ENCODE measurements at regions not wholly inside any gene's neighbourhood (a gene's known extent, or its start where the extent isn't known, plus 50 kb on each side); places are given as distances from the start of the nearest gene placed in this dataset.

DNA sequence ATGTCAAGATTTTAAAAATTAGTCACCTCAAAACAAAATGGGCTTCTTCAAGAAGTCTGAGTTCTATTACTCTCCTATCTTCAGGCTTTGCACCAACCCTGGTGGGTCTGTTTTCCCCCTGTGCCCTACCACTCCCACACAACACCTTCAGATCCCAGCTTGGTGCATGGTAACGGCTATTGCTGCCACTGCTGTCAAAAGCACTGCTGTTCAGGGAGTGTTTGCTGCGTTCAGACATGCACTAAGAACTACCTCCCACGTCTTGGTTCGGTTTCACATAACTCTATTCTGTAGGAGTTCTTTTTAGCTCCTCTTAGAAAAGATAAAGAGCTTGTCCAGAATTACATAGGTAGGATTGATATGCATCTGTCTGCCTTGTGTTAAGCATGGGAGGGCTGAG is 799.2 kb downstream of the NR2F2 start:
- no peak for DNase-seq

DNA sequence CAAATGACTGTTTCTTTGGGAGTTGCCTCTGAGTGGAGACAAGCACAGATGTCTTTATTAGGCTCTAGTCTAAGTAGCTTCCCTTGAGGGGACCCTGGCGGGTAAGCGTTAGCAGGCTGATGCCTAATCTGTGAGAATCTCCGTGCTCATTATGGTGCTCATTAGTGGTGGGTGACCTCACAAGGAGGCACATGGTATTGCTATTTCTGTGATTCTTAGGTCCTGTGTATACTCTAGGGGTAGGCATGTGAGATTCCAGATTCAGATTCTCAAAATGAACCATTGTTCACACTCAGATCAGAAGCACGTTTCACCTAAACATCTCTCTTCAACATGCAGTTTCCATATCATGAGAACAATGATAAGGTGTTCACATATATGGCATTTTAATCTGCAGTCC is 809.7 kb downstream of the NR2F2 start:
- no peak for DNase-seq

DNA sequence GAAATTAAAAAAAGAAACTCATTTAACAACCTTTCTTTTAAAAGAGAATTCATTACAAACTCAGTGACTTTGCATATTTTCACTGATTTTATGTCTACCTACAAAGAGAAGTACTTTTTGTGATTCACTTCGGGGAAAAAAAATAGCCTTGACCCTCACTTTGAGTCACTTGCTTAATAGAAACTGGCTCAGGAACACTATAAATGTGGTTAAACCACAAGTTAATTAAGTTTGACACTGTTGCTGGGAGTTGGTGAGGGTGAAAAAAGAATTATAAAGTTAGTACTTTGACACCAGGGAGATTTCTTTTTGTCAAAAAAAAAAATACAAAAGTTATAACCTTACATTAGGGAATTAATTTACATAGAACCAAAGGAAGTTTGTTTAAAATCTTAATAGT is 810.9 kb downstream of the NR2F2 start:
- no peak for DNase-seq

DNA sequence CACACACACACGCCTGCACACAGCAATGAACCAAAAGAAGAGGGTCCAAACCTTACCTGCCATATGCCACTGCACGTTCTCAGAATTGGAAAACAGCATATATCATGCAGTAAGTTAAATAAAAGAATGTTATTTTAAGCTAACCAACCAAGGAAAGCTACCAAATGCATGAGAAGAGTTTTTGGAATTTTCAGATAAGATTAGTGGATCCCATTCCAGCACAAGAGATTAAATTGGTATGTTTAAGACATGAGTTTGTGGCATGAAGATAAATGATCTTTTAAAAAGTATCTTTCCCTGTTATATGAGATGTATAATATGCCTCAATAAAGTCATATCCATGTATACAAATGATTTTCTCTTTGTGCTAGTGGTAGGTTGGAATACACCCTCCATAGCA is 811.4 kb downstream of the NR2F2 start:
- DNase-seq = no peak

DNA sequence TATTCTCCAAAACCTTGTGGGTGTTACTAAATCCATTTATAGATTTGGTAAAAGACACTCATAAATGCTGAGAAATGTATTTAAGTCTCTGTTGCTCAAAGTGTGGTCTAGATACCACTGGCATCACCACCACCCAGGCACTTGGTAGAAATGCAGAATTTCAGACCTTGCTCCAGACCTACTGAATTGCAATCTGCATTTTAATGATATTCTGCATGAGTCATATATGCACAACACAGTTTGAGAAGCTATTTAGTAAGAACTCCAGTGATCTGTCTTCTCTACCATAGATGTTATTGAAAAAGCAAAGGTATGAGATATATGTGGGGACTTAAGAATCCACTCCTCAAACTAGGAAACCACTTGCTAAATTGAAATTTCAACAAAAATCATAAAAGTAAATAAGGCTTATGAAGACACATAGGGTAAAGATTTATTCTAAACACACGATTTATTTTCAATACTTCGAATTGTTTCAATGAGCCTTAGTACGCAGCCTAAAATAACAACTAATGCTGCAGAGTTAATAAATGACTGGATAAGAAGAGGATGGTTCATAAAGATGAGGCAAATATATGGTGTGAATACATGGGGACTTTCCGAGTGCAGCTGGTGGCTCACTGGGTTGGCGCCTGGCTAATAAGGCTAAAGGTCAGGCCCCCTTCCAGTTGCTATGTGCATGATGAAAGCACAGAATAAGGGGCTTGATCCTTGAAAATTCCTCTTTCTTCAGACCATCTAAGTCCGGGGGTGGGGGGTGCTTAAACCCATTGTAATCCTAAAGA is 813.3 kb downstream of the NR2F2 start:
- DNase-seq = no peak

DNA sequence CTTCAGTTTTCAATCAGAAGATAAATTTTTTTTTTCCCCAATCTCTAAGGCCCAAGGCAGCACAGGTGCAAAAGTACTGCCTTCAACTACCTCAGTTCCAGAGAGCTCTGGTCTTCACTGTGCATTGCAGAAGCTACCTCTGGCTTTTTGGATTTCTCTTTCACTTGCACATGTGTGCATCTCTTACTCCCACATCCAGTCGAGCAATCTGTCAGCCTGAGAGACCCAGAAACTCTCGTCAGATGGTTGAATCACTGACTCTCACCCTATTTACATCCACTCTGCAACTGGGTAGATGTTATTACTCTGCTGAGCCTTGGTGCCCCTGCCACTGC is 813.8 kb downstream of the NR2F2 start:
- DNase-seq = no peak

DNA sequence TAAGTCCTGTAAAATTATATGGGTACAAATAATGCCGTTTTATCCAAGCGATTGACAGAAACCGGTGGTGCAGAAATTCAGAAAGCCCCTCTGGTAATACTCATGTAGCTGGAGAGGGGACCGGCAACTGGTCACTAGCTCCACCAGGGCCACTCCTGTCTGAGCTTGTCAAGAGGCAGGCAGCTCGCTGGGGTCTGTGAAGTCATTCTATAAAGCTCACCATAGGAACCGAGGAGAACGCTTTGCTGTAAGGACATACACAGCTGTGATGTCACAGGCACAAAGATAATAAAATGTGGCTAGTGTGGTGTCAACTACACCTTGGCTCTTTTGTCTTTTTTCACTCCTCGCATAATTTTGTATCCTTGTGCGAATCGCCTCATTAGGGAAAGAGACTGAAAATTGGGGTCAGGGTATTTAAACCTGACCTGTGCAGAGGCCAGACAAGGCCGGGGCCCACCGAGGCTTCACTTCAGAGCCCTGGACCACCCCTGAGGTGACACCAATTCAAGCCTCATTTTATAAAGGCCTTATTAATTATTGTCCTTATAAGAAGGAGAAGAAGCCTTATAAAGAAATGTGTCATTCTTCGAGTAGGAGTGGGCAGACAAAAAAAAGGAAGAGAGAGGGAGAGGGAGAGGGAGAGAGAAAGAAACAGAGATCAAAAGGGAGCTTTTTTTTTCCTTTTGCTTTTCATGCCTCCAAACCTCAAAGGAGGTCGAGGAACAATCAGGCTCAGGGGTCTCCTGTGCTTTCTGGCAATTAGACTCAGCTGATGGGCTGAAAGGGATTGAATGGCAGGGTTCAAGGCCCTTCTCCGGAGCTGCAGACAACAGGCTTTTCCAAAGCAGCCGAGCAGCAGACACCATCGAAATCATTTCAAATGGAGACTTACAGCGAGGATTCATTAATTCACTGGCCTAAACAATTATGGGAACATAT is 813.3 kb upstream of the ARRDC4 start:
- no peak for DNase-seq

DNA sequence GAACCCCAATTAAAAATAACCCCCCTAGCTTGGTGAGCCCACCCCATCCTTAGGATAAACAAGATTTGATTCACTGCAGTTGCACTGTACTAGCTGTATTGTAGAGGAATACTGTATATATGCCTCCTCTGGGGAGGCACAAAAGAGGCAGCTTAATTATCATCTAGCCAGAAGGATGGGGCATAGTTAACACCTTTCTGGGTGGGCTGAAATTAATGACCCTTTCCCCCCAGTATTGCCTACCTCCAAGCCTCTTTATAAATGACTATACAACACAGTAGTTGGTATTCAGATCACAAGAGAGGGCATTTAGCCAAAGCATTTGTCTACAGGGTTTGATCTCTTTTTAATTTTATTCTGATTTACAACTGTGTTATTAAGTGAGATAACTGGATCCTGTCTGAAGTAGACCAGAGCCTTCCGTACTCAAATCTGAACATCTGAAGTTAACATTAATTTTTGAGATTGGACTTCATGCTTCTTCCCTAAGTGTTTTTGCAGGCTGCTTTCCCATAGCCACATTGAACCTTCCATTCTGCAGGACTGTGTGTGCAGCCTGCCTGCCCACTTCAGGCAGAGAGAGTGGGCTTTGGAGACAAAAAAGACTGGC is 807.0 kb upstream of the ARRDC4 start:
- no peak for DNase-seq

DNA sequence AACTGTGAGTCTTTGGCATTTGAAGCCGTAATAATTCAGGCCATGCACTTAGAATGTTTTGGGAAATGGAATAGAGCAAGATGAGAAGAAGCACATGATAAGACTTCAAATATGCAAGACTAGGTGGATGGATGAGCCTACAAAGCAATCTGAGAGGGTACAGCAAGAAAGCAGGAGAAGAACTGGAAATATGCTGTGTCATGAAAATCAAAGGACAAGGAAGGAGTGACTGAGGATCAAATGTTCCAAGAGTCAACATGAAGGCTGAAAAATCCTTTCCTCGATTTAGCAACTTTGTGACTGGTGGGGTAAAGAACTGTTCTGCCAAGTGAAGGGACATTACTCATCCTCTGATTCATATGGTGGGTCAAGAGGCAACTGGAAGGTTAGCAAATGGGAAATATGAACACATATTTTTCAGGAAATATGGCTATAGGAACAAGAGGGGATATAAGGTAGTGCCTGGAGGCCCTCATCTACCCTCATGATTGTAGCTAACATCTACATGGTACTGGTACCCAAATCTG is 803.7 kb upstream of the ARRDC4 start:
- DNase-seq = no peak

DNA sequence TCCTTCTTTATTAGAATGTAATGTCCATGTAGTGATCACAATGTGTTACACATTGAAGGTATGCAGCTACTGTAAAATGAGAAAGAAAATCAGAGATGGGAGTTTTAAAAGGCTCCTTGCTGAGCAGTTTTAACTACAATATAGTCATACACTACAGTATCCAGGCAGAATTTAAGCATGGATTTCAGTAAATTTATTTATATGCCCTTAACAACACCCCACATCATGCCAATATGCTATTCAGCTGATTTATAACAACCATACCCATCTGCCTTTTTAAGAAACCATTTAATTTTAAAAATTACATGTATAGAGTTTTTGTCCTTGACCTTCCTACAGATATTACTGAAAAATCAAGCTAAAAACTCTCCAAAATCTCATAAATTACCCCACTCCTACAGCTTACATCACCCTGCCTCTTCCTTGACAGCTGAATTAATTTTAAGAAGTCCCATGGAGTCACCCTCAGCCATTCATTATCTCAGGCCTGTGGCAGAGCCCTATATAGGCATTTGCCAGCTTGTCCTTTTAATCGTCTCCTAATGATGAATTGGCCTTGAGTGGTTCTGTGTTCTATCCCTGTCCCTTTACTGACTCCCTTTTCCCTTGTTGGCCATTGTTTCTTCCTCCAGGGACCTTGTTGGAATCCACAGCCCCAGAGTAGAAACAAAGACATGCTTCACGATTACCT is 797.6 kb upstream of the ARRDC4 start:
- DNase-seq = no peak

DNA sequence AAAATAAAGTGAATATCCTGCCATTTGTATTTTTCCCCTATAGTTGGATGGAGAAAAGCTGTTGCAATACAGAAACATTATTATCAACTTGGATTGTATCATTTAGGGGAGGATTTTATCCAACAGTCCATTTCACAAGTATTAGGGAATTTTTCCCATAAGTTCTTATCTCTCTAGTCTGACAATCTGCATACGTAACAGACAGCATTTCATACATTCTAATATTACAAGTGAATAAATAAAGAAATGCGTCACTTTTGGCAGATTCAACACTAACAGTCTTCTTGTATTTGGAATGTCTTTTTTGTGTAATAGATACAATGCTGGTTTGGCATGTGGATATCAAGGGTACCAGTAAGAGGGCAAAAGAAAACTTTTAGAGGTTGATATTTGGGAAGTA is 795.3 kb upstream of the ARRDC4 start:
- DNase-seq = no peak

DNA sequence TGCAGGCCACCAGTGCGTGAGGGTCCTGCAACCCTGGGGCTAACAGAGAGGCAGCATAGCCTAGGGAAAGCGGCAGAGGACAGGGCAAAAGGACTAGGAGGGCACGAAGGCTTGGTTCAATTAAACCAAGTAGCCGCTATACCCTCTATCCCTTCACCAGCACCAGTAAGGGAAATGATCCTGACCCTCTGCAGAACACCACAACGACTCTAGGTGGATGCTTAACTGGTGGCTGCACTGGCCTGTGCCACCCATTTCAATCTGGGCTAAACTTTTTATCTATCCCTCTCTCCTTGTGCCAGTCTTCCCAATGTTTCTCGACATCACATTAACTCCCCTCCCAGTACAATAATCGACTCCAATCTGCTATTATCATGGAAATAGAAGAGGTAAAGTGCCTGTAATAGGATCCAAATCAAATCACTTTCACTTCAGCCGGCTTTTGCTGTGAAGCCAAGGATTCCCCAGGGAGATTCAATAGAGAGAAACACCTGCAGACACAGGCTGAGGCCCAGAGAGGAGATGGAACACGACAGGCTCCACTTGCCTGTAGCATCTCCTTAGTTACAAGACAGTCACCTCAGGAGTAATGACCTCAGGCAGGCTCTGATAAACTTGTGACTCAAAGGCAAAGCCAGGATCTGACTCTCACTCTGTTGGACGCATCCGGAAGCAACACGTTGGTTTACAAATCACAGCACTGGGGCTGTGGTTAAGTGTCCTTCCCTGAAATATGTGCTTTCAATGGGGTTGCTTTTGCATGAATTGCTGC is 791.6 kb upstream of the ARRDC4 start:
- no peak for DNase-seq

DNA sequence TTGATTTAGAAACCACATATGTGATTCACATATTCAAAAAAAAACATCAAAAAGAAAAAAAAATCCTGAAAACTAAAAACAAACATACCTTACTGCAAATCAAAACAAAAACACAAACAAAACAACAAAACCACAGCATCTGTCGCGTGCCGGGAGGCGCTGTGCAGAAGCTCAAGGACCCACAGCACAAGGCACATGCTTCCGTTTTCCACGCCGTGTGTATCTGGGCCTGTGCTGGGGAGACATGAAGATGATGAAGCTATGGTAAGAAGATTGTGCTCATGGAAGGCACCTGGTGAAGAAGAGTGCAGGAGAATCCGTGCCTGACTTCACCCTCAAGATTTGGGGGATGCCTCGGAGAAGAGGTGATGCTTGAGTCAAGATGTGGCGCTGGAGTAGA is 788.9 kb upstream of the ARRDC4 start:
- no peak for DNase-seq

DNA sequence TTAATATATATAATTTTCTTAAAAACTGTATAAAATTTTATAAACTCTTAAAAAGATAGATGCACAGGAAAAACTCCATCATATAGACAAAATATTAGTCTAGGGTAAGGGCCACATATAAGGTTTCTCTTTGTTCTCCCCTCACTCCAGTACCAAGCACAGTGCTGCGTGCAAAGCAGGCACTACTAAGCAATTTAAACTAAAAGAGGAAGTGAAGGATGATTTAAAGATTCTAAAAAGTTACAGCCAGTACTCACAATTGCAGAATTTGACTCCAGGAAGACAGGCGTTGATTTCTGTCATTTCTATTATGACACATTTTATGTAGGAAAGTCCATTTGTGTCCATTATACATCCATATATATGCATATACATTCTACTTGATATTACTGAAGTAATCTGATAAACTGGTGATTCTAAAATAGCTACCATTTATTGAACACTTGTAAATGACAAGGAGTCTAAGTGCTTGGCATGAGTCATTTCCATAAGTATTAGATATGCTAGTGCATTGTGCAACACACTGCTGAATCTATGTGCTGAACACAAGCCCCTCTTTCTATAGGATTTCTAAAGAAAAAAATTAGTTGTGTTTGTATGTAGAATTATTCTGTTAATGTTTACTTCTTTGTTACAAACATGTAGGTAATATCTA is 785.5 kb upstream of the ARRDC4 start:
- DNase-seq = no peak

DNA sequence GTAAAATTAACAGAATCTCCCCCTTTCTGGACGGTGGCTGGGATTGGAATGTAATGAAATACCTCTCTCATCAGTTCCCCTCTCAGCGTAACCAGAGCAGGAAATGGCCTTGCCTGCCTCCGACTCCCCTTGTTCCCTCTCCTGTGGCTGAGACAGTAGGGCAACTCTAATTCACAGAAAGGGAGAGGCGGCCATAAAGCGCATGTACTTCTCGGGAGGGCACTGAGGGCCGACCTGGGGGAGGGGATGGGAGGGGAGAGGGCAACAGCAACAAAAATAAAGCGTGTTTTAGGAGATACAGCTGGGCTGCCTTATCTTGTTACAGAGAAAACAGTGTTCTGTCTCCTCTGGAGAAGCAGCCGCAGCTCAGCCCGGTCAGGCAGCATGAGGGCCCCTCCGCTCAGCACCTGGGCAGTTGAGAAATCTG is 783.3 kb upstream of the ARRDC4 start:
- no peak for DNase-seq

DNA sequence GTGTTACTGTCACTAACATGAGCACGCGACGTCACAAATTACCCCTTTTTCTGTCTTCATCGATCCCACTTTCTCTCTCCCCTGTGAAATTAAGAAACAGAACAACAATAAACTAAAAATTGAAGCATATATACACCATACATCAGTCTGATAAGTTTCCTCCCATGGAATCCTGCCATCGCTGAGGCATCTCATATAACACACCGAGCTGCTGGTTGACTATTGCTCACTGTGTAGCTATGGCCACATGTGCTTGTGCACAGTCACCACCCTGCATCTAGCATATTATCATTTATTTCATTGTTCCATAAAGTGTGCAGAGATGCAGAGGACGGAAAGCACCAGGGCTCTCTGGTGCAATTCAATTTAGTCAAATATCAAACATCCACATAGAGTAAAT is 777.9 kb upstream of the ARRDC4 start:
- DNase-seq = no peak

DNA sequence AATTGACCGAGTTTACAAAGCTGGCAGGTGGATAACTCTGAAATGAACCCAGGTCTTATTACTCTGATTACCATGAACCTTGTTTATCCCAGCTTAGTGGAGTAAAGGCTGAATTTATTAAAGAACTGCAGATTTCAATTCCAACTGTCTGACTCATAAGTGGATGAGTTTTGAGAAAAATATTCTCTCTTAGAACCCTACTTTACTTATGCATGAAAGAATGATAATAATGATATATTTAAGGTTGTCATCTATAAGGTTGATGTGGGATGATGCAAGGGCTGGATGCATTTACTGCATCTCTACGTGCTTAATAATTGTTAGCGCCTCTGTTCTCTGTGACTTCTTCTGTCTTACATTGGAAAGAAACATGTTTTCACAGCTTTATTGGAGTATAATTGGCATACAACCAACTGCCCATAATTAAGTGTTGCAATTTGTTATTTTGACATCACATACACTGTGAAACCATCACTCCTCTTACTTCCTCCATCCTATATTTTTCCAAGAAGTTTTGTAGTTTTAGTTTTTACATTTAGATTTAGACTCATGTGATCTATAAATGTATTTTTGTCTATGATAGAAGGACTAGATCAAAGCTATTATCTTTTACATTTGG is 771.2 kb upstream of the ARRDC4 start:
- DNase-seq = no peak

DNA sequence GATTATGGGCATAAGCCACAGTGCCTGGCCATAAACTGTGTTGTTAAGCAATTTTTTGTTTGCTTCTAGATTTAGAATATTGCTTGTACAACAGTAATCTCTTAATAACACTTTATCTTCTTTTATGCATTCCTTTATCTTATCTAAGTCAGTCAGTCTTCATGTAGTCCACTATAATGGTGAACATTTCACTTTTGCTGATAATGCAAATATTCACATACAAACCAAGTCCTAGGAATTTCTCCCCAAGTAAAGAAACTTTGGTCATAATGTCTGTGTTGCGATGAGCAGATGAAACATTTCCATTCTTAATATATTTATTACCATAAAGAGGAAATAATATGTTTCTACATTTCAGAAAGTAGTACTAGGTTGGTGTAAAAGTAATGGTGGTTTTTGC is 765.8 kb upstream of the ARRDC4 start:
- no peak for DNase-seq

DNA sequence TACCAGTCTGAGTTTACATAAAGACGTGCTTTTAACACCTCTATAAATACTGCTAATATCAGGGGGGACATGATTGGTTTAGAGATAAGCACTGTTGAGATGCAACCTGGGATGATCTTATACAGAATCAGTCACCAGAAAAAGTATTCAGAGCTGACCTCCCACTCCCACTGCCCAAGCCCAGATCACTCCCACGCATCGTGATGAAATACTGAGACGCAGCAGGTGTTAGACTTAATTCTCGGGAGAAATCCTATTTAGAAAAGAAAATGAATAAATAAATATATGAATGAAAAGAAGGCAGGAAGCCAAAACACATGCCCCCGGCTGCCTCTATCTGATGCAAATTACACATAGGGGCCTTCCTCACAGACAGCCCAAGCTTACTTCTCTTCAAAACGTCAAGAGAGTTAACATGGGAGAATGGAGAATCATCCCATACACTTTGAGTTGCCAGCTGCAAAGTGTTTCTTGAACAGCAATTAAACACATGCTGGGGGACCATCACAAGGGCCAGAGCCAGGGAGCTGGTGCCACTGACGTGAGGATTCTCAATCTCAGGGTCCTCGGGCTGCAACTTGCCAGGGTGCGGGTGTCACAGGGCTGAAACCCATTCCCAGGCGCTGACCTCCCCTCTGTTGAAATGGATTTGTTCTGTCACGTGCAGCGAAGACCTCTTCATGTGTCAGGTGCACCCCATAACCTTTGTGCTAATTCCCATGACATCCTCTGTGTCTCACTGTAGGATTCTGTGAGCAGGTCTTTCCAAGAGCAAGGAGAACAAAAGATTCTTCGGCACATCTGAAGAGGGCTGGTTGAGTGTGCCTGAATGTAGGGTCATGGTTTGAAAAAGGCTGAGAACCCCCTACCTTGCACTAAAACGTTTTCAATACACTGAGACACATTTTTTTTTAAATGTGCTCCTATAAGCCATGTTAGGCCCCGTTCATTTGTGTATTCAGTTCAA is 764.2 kb upstream of the ARRDC4 start:
- no peak for DNase-seq

All from activated naive CD4-positive, alpha-beta T cell (primary cell).